Stimulated activated CD4-positive, alpha-beta T cell treated with anti-CD3 and anti-CD28 coated beads, Interleukin-4, amount 100 ng/mL, for 4 hours (primary cell): ENCODE measurements at regions not wholly inside any gene's neighbourhood (a gene's known extent, or its start where the extent isn't known, plus 50 kb on each side); places are given as distances from the start of the nearest gene placed in this dataset.
"Not testable (repeated sequence)": the region's sequence is repeated elsewhere in the genome, so short reads cannot be mapped to it uniquely, and the experiment has no call there.

Experiments
- DNase-seq, 2 experiments: peaks; one replicate each; pipeline ENCODE4 v3.0.0-alpha.2; 2020

DNA sequence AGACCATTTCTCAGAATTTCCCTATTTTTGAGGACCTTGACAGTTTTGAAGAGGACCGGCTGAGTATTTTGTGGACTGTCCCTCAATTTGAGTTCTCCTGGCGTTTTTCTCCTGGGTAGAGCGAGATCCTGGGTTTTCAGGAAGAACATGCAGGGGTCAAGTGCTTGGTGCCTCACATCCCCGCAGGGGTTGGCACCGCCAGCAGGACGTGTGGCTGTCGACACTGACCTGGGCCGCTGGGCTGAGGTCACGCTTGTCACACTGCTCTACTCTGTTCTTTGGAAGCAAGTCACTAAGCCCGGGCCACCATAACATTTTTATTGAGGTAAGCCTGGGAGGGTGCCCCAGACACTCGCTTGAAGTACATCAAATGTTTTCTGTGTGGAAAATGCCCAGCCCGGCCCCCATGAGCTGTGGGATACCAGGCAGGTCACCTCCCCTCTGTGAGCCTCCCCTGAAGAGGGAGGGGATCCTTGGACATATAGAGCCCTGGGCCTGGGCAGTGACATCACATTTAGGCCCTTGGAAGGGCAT lies 112.0 kb downstream of the NPIPB11 start:
- not testable (repeated sequence) for DNase-seq

DNA sequence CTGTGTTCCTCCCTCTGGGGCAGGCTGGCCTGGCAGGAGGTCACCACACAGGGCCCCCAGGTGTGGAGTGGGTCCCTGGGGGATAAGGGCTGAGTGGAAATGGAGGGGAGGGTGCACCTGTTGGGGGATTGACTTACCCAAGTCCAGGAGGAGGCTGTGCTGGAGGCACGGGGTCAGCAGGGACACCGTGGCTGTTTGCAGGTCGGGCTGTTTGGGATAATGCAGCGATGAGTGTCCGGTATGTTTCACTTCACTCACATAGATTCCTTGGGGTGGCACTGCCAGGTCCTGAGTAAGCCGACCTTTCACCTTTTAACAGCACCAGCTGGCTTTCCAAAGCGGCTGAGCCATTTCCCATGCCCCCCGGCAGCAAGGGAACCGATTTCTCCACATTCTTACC lies 113.0 kb downstream of the NPIPB11 start:
- not testable (repeated sequence) for DNase-seq

DNA sequence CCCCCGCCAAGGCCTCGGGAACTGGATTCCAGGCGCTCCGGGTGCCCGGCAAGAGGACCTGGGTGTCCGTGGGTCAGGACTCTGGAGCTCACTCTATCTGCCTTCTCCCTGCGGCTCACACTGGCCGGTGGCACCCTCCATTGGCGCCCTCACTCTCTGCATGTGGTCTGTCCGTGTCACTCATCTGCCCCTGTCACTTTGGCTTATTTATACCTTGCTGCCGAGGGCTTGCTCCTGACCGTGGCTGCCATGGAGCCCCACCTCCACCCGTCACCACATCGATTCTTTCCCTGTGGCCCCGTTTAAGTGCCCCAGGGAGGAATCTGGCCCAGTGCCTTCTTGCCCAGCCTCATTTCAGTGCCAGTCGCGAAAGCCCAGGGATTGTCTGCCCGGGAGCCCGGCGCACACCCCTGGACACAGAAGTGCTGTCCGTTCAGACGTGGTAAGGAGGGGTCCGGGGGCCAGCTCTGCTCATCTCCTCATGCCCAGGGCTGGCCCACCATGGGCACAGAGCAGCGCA lies 113.5 kb downstream of the NPIPB11 start:
- DNase-seq: not testable (repeated sequence)

DNA sequence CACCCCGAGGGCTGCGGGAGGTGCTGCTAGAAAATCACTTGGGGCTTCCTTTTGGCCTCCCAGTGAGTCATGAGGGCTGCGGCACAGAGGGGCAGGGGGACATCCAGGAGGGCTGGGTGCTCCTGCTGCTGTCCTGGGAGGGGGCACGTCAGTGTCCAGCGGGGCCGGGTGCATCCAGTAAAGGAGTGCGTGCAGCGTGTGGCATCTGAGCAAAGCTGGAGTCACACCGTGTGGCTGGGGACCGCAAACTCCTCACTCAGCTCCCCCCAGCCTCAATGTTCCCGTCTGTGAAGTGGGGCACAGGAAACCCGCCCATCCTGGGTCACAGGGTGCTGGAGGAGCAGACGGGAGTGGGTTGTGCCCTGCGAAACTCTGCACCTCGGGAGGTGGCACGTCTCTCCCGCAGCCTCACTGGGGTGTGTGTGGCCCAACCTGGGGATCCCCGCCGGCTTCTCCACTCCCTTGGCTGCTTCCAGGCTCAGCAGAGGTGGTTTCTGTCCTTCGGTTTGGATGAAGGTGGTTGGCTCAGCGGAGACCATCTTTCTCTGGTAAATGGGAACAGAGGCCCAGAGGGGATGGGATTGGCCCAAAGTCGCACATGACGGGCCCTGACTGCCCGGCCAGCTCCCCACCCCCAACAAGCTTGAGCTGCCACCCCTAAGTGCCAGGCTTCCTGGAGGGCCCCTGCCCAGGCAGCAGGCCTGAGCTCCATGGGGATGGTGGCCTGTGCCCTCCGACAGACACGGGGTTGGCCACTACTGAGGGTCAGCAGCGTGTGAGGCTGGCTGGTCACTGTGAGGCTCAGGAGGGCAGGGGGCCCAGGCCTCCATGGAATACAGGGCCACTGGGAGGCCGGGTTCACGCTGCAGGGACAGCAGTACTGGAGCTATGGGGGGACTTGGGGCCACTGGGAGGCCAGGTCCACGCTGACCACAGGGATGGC lies 114.9 kb downstream of the NPIPB11 start:
- DNase-seq: not testable (repeated sequence)

DNA sequence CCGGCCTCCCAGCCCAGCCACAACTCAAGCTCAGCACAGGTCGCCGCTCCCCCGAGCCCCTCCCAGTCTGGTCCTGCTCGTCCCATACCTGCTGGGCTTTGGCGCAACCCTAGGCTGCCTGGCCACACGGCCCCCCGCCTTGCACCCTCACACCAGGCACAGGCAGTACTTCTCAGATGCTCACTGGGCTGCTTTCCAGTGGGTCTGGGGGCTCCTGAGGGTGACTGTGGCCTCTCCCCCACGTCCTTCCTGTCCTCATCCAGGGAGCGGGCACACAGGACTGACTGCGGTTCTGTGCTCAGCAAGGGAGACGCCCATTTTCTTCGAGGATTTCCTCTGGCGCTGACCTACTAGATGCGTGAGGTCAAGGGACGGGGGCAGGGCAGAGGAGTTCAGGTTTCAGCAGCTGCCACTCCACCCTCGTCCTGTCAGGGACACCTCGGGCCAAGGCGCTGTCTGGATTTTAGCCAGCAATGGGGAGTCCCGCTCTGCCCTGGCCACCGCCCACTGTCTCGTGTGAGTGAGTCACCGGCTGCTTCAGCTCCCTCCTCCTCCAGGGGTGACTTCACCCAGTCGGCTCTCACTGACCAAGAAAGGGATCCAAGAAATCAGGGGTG lies 115.8 kb downstream of the NPIPB11 start:
- peak; percentile 53 to 62 for DNase-seq

DNA sequence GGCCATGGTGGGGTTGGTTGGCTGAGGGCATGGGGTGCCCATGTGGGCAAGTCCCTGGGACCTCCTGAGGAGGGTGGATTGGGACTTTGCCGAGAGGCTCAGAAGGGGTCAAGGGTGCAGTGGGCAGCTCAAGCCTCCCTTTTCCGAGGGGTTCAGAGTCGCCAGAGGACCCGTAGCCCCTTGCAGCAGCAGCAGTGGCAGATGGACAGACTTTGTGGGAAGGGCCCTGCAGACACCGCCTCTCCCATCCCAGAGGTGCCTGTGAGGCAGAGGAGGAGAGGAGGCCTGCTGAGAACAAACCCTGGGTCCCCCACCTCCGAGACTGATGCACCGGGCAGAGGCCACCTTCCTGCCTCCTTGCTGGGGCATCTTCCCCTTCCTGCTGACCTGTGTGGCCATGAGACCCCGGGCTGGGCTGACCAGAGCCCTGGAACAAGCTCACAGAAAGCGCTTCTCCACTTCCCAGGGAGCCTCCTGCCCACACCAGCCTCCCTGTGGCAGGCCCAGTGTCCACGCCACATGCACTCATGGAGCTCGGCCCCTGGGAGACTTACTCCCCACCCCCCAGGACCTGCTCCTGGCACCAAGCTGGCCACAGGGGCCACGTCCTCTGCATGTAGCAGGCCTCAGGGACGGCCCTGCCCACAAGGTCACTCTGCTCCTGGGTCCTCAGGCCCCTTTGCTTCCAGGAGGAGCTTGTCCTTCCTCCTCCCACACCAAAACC lies 116.8 kb downstream of the NPIPB11 start:
- DNase-seq: not testable (repeated sequence)

DNA sequence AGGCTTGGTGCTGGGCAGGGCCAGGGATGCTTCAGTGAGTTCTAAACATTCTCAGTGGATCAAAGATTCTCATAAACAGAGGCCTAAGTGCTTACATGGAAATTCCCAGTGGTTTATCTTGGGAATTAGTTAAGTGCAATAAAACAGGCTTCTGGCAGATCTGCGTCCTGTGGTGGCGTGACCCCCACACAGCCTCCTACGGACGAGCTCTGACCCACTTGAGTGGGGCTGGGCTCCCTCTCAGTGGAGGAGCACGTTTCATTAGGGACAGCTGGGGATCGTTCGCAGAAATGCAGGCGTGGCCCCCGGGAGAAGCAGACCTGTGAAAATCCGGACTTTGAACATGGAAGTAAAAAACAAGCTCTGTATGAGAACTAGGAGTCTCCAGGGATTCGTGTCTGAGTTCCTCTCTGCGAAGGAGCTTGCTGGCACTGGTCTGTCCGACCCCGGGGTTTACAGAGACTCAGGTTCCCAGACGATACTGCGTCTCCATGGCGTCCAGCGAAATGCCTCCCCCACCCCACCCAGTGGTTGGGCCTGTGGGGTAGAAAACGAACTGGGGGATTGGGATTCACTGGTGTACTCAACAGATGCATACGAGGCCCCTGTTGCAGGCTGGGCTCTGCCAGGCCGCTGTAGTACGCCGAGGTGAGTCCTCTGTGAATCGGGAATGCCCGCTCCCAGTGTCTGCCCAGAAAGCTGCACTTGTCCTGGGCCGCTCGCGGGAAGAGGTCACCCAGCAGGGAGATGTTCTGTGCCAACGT lies 117.6 kb downstream of the NPIPB11 start:
- DNase-seq: not testable (repeated sequence)

DNA sequence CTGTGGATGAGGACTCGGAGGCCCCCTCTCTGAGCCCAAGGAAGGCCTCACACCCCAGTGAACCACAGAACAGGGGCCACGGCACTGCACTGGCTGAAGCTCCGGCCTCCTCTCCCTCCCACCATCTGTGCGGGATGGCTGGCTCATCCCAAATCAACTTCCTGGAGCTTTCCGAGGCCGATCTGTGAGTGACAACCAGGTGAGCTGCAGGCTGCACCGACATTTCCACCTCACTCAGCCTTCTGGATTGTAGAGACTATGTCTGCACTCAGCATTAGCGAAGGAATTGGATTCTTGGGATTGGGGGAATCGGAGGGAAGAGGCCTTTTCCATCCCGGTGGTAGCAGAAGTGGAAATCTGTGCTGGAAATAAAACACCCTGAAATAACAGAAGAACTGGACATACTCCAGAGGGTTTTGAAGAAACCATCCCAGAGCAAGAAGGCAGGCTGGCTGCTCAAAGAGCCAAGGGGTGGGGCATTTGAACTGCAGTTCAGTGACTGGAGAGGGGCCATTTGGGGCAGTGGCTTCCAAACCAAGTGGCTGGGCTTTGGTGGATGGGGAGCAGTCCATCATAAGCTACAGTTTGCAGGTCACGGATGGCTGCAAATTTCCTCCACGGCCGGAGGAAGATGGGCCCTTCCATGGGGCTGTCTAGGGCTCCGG lies 118.5 kb downstream of the NPIPB11 start:
- DNase-seq: not testable (repeated sequence)

DNA sequence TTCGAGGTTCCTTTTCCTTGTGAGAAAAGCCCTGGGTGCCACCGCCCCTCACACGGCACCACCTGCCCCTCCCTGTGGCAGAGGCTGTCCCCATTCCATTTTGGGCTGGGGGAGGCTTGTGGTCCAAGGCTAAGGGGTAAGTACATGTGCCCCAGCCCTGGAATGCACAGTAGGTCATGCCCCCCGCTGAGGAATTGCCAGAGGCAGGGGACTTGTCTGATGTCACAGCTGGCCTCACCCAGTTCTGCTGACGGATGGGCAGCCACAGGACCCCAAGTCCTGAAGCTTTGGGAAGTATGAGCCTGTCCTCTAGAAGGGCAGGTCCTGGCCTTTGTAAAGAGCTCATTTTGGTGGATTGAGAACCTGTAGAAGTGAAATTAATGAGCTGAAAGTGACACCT lies 119.3 kb downstream of the NPIPB11 start:
- DNase-seq: not testable (repeated sequence)

DNA sequence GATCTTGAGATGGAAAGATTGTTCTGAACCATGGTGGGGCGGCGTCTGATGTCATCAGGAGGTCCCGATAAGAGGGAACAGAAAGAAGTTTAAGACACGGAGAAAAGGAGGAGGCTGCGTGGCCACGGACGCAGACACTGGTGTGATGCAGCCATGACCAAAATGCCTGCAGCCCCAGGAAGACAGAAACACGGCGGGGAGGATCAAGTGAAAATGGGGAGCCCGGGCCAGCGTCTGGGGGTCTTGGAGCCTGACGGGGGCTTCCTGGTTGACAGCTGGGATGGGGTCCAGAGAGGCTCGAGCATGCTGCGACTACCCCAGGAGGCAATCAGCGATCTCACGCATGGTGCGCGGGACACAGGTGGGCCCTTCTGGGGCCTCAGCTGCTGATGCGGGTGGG lies 119.7 kb downstream of the NPIPB11 start:
- not testable (repeated sequence) for DNase-seq

DNA sequence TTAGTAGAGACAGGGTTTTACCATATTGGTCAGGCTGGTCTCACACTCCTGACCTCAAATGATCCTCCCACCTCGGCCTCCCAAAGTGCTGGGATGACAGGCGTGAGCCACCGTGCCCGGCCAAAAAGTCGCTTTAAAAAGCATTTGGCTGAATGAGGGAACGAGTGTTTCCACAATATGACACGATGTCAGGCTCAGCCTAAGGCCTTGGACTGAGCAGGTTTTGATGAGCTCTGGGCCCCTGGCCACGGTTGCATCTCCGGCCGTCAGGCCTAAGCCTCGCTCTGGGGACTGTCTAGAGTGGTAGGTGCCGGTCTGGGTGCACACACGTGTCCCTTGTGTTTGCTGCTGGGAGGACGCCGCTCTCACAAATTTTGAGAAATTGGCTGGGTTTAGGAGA lies 120.3 kb downstream of the NPIPB11 start:
- DNase-seq: not testable (repeated sequence)

DNA sequence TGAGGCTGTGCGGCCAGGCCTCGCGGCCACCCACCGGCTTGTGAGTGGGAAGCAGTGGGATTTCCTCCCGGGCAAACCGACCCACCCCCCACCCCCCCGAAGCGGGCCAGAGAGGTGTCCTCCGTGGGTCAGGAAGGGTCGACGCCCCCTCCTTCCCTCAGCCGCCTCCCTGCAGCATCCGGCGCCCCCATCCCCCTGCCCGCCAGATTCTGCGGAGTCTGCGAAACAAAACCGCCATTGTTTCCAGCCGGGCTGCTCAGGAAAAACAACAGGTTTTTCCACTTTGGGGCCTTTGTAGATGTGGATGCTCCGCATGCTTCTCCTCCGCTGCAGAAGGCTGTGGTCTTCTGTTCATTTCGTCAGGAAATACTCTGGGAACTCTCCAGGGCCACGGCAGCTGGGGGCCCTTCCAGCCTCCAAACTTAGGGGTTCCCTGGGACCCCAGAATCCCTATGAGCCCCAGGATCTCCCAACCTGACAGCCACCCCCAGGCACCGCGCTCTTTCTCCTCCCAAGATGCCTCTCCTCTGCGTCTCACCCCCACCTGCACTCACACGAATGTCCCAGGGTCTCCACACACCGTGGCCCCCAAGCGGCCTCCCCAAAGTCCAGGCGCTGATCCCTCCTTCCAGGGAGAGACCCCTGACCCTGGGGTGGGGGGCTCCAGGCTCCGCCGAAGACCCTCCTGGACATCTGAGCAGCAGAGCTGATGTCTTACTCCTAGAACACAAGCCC lies 121.2 kb downstream of the NPIPB11 start:
- DNase-seq: not testable (repeated sequence)

DNA sequence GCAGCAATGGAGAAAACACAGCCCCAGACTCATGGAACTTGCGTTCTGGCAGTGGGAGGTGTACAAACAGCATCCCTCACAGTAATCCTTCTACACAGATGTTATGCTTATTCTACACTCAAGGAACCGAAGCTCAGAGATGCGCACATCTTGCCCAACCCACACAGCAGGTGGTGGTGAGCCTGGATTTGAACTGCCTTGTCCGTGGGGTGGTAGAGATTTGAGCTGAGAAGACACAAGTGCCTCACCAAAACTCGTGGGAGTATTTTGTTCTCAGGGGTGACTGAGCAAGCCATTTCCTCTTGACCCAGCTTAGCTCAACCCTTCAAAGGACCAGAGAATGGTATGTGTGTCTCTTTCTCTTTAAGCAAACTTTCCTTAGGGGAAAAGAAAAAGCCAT lies 121.8 kb downstream of the NPIPB11 start:
- not testable (repeated sequence) for DNase-seq

DNA sequence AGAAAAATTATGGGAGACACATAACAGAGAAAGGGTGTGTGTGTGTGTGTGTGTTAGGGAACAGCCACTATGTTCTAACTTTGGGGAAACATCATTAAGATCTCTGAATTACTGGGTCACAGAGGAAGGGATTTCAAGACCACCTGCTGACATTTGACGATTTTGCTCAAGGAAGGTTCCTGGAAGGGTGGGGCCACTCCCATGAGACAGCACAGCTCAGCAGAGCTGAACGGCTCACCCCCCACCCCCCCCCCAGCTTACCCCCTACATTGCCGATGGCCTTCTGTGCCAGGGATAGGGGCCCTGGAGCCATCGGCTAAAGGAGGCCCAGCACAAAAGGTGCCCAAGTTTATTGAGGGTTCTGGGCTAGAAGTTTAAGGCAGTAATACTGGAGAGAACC lies 122.4 kb downstream of the NPIPB11 start:
- DNase-seq: not testable (repeated sequence)

DNA sequence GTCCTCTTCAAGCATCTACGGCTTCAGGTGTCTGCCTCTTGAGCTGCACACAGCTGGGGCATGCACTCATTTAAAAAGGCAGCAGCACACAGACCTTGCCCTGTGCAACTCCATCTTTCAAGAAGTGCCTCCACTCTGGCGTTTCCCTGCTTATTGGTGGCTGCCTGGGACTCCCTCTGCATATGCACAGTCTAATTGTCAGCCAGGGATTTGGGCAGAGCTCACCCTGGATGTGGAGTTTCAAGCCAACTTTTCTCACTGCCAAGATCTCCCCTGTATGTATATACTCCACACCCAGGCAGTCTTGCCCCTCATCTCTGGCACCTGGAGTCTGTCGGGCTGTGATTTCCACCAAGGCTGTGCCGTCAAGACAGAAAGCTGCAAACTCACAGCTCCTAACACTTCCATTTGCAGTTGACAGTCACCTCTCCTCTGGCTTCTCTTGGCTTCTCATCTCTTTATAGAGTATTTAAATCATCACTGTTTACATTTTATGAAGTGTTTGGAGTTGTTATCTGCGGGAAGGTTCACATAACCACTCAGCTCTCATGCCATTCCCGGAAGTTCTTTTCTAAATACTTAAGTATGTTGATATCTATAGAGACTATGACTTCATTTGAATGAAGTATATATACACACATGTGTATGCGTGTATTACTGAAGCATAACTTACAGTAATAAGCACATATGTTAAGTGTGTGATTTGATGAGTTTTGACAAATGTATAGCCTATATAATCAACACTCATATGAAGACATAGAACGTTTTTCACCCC lies 128.2 kb downstream of the NPIPB11 start:
- not testable (repeated sequence) for DNase-seq

DNA sequence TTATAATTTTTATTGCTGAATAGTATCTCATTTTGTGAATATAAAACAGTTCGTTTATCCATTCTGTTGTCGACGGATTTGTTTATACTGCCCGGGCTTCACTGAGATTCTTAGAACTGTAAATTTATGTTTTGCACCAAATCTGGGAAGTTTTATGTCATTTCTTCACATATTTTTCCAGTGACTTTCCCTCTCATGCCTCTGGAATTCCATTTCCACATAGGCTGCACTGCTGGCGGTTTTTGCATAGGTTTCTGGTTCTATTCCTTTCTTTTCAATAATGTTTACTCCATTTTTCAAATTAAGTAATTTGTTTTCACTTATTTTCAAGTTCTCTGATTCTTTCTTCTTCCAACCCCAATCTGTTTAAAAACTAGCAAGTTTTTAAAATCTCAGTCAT lies 130.1 kb downstream of the NPIPB11 start:
- DNase-seq: not testable (repeated sequence)

DNA sequence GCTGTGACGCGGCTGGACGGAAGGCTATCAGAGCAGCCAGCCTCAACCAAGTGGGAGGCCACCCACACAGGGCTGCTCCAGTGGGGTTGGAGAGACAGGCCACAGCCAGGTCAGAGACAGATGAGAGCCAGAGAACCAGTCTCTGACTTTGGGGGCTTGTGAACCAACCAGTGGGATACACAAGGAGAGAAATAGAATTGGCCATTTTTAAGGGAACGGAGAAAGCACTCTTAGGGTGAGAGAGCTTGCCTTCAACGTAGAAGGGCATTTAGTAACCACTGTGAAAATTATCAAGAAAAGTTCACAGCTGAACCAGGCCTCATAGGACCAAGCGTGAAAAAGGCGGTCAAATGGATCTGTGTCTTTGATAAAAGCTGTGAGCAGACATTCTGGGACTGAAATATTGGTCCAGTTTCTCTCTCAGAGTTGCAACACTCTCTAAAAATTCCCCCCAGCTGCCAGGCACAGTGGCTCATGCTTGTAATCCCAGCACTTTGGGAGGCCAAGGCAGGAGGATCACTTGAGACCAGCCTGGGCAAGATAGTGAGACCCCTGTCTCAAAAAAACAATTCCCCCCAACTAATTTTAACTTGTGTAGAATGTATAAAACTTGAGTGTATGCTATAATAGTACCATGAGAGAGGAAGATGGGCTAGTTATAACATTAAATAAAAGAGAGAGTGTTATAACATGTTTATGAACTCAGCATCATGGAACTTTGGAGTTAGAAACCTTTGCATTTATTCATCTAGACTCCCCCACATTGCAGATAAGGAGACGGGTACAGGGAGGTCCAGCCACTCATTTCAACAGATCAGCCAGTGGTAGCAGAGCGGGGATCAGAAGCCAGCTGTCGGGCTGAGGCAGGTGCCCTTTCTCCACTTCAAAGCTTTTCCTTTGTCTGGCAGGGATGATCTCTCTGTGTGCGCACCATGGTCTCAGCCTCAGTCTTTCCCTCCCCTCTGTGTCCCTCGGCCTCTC lies 132.2 kb downstream of the NPIPB11 start:
- not testable (repeated sequence) for DNase-seq

DNA sequence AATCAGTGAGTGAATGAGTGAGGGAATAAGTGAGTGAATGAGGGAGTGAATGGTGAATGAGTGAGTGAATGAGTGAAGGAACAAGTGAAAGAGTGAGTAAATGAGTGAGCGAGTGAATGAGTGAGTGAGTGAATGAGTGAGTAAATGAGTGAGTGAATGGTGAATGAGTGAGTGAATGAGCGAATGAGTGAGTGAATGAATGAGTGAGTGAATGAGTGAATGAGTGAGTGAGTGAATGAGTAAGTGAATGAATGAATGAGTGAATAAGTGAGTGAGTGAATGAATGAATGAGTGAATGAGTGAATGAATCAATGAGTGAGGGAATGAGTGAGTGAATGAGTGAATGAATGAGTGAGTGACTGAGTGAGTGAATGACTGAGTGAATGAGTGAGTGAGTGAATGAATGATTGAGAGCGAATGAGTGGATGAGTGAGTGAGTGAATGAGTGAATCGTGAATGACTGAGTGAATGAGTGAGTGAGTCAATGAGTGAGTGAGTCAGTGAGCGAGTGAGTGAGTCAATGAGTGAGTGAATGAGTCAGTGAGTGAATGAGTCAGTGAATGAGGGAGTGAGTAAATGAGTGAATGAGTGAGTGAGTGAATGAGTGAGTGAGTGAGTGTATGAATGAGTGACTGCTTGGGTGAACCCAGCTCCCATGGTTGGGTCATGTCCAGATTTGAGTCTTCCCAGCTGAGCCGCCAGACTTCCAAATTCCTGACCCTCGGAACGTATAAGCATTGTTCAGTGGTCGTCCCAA lies 133.0 kb downstream of the NPIPB11 start:
- not testable (repeated sequence) for DNase-seq
